Panc1 (cell line): ENCODE measurements at regions not wholly inside any gene's neighbourhood (a gene's known extent, or its start where the extent isn't known, plus 50 kb on each side); places are given as distances from the start of the nearest gene placed in this dataset.

ENCODE experiments used
- ATAC-seq: fragments of 200-7000 bp; cut with Tn5 transposase; 2 replicates; pipeline ENCODE4 v1.9.1; 2020; ENCODE audit warnings: mild to moderate bottlenecking, moderate library complexity
- BruUV-seq: library from RNA; stranded (reverse); fragments of 400-500 nt; replicated peaks from 2 replicates; lab custom pipeline; 2021; lab: Mats Ljungman, UMichigan
- CTCF ChIA-PET: fragments of 300-600 bp; sonication (Branson Sonifier 250); formaldehyde crosslinking; loops from one replicate; lab custom pipeline; 2022; ENCODE audit warnings: antibody characterized with exemption; lab: Charles Lee
- POLR2A ChIA-PET: fragments of 300-600 bp; sonication (Branson Sonifier 250); formaldehyde crosslinking; loops from one replicate; lab custom pipeline; 2022; ENCODE audit warnings: antibody characterized with exemption; lab: Charles Lee
- DNase-seq: peaks from one replicate; pipeline ENCODE4 v3.0.0-alpha.2; 2010; ENCODE audit warnings: low read depth, low spot score
- H3K27ac ChIP-seq: 2 replicates; pipeline ENCODE4 v1.5.1; 2011; ENCODE audit warnings: mild to moderate bottlenecking, low read length, inconsistent platforms
- H3K27me3 ChIP-seq: fragments of 200-500 bp; sonication (Bioruptor generic); 2 replicates; pipeline ENCODE4 v1.6.0; 2014; ENCODE audit warnings: low read length, inconsistent platforms; ENCODE audit not compliant: control insufficient read depth, insufficient read depth
- H3K36me3 ChIP-seq: fragments of 200-500 bp; sonication (Bioruptor generic); 2 replicates; pipeline ENCODE4 v1.5.1; 2014; ENCODE audit warnings: inconsistent platforms, mild to moderate bottlenecking, low read length, moderate library complexity; ENCODE audit not compliant: control insufficient read depth, insufficient read depth
- H3K4me1 ChIP-seq: 2 replicates; pipeline ENCODE4 v1.5.1; 2011; ENCODE audit warnings: inconsistent platforms, mild to moderate bottlenecking, low read length, moderate library complexity; ENCODE audit not compliant: control insufficient read depth, insufficient read depth
- H3K4me3 ChIP-seq, 2 experiments: 2 replicates each; pipeline ENCODE4 v1.5.1; 2011 to 2012; ENCODE audit warnings: low read depth in 2 of 2, low read length in 2 of 2, mild to moderate bottlenecking in 2 of 2, inconsistent platforms in 1 of 2, moderate library complexity in 1 of 2
- H3K9me3 ChIP-seq: fragments of 200-500 bp; sonication (Bioruptor generic); 2 replicates; pipeline ENCODE4 v1.5.1; 2014; ENCODE audit warnings: low read depth, mild to moderate bottlenecking, inconsistent platforms, low read length, moderate library complexity; ENCODE audit not compliant: control insufficient read depth, insufficient read depth
- CTCF ChIP-seq: fragments of 450-650 bp; IDR thresholded peaks from 2 replicates; pipeline ENCODE4 v1.5.1; 2017; ENCODE audit warnings: mild to moderate bottlenecking
- POLR2AphosphoS5 ChIP-seq: IDR thresholded peaks from 2 replicates; pipeline ENCODE4 v1.6.1; 2012; ENCODE audit warnings: mild to moderate bottlenecking, low read depth, low read length, moderate library complexity
- REST ChIP-seq, 2 experiments: IDR thresholded peaks; 2 replicates each; pipeline ENCODE4 v1.6.1; 2011 to 2012; ENCODE audit warnings: low read depth in 2 of 2, control low read depth in 1 of 2, low read length in 1 of 2, mild to moderate bottlenecking in 1 of 2, moderate library complexity in 1 of 2; ENCODE audit not compliant: insufficient read depth in 1 of 2
- SIN3A ChIP-seq: IDR thresholded peaks from 2 replicates; pipeline ENCODE4 v1.6.1; 2012; ENCODE audit warnings: low read depth, mild to moderate bottlenecking, low read length, moderate library complexity, borderline replicate concordance; ENCODE audit not compliant: insufficient read depth
- TCF7L2 ChIP-seq: IDR thresholded peaks from 2 replicates; pipeline ENCODE4 v1.6.1; 2011; ENCODE audit warnings: mild to moderate bottlenecking, low read depth, low read length, inconsistent platforms
- in situ Hi-C: cut with HindIII; loops from 2 replicates; pipeline ENCODE4 v1.10.0; 2016; ENCODE audit warnings: low sequenced_read_pairs, low pct_unique_long_range_greater_than_20kb
- intact Hi-C: fragments of 100-400 bp; cut with micrococcal nuclease; formaldehyde crosslinking; loops from one replicate; pipeline ENCODE4 v1.10.0; 2022; ENCODE audit not compliant: unreplicated experiment

- DNase-seq (no peak), ATAC-seq (no peak)
- peaks cover 5% of the 10 kb centered on the region; the same call in 1 of the 2 replicates for H3K4me1 ChIP-seq
- ChIA-PET CTCF (no interaction called here), POLR2A (no interaction called here)
- no TSS peak for BruUV-seq
- in situ Hi-C loops, result no loop called here
- no peaks in the 10 kb centered on the region for H3K36me3 ChIP-seq
- no peak overlapping the region for H3K4me3 ChIP-seq
- H3K27me3 ChIP-seq, result no peaks in the 10 kb centered on the region; the same call in 1 of the 2 replicates
- TF ChIP-seq TCF7L2 (no peak), CTCF (no peak), SIN3A (no peak), POLR2AphosphoS5 (no peak), REST (IDR thresholded peaks at IDR 0.05; ENCODE audit: insufficient read depth in 1 of 2, low read depth in 2 of 2, low read length in 1 of 2) (no peak)
- no peak overlapping the region for H3K27ac ChIP-seq
- intact Hi-C loops, result no loop called here
- no peaks in the 10 kb centered on the region for H3K9me3 ChIP-seq
Observed at GRCh38 chr15:60096157-60096556, 92.0 kb downstream of the FOXB1 start.

DNA sequence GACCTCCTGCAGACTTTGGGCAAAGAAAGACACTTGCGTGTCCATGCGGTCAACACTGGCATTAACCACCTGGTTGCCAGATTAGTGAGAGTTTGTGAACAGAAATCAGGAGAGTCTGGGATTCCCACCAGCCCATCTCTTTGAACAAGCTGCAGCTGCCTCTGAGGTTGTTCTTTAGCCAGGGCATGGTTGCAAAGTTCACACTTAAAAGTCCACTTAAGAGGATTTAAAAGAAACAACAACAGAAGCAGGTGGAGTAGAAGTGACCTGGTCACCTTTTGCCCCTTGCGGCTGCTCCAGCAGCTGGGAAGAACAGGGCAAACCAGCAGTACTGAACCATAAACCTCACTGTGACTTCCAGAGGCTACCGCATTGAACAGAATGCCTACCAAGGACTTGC, 97.3 kb downstream of the FOXB1 start:
- intact Hi-C loops, result no loop called here
- DNase-seq (no peak), ATAC-seq (no peak)
- Histone ChIP-seq H3K27ac (no peak overlapping the region), H3K36me3 (no peaks in the 10 kb centered on the region), H3K4me1 (no peaks in the 10 kb centered on the region), H3K9me3 (no peaks in the 10 kb centered on the region), H3K4me3 (no peak overlapping the region), H3K27me3 (no peaks in the 10 kb centered on the region; the same call in 1 of the 2 replicates)
- in situ Hi-C loops, result no loop called here
- BruUV-seq, result no TSS peak
- ChIA-PET POLR2A (no interaction called here), CTCF (no interaction called here)
- TF ChIP-seq SIN3A, result no peak
- TF ChIP-seq POLR2AphosphoS5, result no peak
- no peak for TF ChIP-seq REST (IDR thresholded peaks at IDR 0.05; ENCODE audit: insufficient read depth in 1 of 2, low read depth in 2 of 2, low read length in 1 of 2)
- no peak for TF ChIP-seq CTCF
- TF ChIP-seq TCF7L2, result no peak
